Body of pancreas (tissue), 4 donors: ENCODE measurements at regions not wholly inside any gene's neighbourhood (a gene's known extent, or its start where the extent isn't known, plus 50 kb on each side); places are given as distances from the start of the nearest gene placed in this dataset.
A peak's percentile ranks its signal among the peaks of the same experiment; 100 is the strongest.

Experiments
- ATAC-seq: fragments of 150-250 bp; one replicate; pipeline ENCODE4 v1.9.1; 2016
- DNase-seq, 4 donors: peaks; one replicate each; pipeline ENCODE4 v3.0.0-alpha.2; 2019
- H3K27ac ChIP-seq, 4 donors: fragments of 200-600 bp; sonication (generic); 1 replicate in 3 of 4; 2 replicates in 1 of 4; pipeline versions ENCODE4 v1.5.1 to v1.6.1; 2016 to 2019; ENCODE audit warnings: mild to moderate bottlenecking in 1 of 4, mixed read lengths in 1 of 4, moderate library complexity in 1 of 4
- H3K27me3 ChIP-seq, 2 donors: fragments of 200-600 bp; sonication (generic); one replicate each; pipeline ENCODE4 v1.6.0; 2016; ENCODE audit warnings: mild to moderate bottlenecking in 1 of 2
- H3K36me3 ChIP-seq, 2 donors: fragments of 200-600 bp; sonication (generic); replicated peaks in 1 of 2; 2 replicates each; pipeline ENCODE4 v1.5.1; 2016; ENCODE audit warnings: low read depth in 2 of 2; ENCODE audit not compliant: insufficient read depth in 1 of 2
- H3K4me1 ChIP-seq: fragments of 200-600 bp; sonication (generic); one replicate; pipeline ENCODE4 v1.6.0; 2016
- H3K4me3 ChIP-seq, 2 donors: fragments of 200-600 bp; sonication (generic); 1 replicate in 1 of 2; 2 replicates in 1 of 2; pipeline ENCODE4 v1.5.1; 2016 to 2019
- H3K9me3 ChIP-seq, 3 donors: fragments of 200-600 bp; sonication (generic); 1 replicate in 2 of 3; 2 replicates in 1 of 3; pipeline ENCODE4 v1.5.1; 2016
- CTCF ChIP-seq, 7 experiments: fragments of 450-650 bp in 4 of 7; fragments of 200-600 bp in 3 of 7; sonication (generic) in 3 of 7; IDR thresholded peaks; one replicate each; pipeline ENCODE4 v1.5.1; 2016 to 2019; ENCODE audit warnings: antibody characterized with exemption in 7 of 7
- POLR2A ChIP-seq, 3 donors: fragments of 450-650 bp; IDR thresholded peaks; one replicate each; pipeline ENCODE4 v1.6.1; 2016; ENCODE audit warnings: antibody characterized with exemption in 3 of 3, mild to moderate bottlenecking in 2 of 3
- WGBS, 2 donors: methylation state at CpG; one replicate each; pipeline ENCODE4 v1.1.5; 2017; 5-methylcytosine and 5-hydroxymethylcytosine counted together
- intact Hi-C: fragments of 100-400 bp; cut with DNase I; formaldehyde crosslinking; loops from one replicate; pipeline ENCODE4 v1.15.1; 2023

GRCh38 chr11:96472085-96472484 is 82.3 kb downstream of the JRKL start:
- H3K4me1 ChIP-seq: no peaks in the 10 kb centered on the region
- H3K9me3 ChIP-seq: peaks cover 0 to 7% (median 0%) of the 10 kb centered on the region in 3 donors
- TF ChIP-seq CTCF (IDR thresholded peaks at IDR 0.05) (no peak), POLR2A (IDR thresholded peaks at IDR 0.05) (no peak)
- no peak for ATAC-seq
- no peak overlapping the region for H3K4me3 ChIP-seq
- no peaks in the 10 kb centered on the region for H3K27me3 ChIP-seq
- H3K36me3 ChIP-seq: no peaks in the 10 kb centered on the region
- DNase-seq: no peak
- intact Hi-C loops: no loop called here
- no peak overlapping the region for H3K27ac ChIP-seq
- WGBS, 2 donors: 53 to 71% methylated on average over 1 of the region's 1 CpG

- Histone ChIP-seq H3K36me3 (no peaks in the 10 kb centered on the region), H3K4me1 (no peaks in the 10 kb centered on the region), H3K4me3 (no peak overlapping the region), H3K27ac (no peak overlapping the region), H3K27me3 (no peaks in the 10 kb centered on the region), H3K9me3 (peaks cover 0 to 7% (median 0%) of the 10 kb centered on the region in 3 donors)
- ATAC-seq (no peak), DNase-seq (no peak)
- intact Hi-C loops: no loop called here
- 71 to 86% methylated on average over 1 of the region's 1 CpG for WGBS, 2 donors
- no peak for TF ChIP-seq POLR2A (IDR thresholded peaks at IDR 0.05)
- no peak for TF ChIP-seq CTCF (IDR thresholded peaks at IDR 0.05)
Measured at GRCh38 chr11:96474263-96474662, 84.5 kb downstream of the JRKL start.

DNA sequence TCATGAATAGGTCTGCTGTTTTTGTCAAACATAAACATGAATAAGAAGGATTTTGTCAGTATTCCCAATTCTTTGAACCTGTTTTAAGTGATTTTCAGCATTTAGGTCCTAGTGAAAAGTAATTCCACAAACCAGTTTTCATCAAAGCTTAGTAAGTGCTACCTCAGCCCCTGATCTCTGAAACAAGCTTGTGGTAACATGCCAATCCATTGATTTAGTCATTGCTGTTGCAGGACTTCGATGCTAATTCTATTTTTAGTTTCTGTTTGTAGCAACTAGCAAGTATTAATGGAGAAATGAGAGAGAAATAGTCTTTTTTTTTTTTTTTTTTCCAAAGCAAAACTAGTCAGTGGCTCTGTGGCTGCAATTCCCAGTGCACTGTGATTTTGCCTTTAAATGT is 91.4 kb downstream of the JRKL start:
- Histone ChIP-seq H3K4me3 (no peak overlapping the region), H3K36me3 (no peaks in the 10 kb centered on the region), H3K27ac (no peak overlapping the region), H3K9me3 (no peaks in the 10 kb centered on the region), H3K27me3 (no peaks in the 10 kb centered on the region), H3K4me1 (peaks cover 18% of the 10 kb centered on the region)
- DNase-seq: no peak
- TF ChIP-seq POLR2A (IDR thresholded peaks at IDR 0.05): no peak
- no peak for TF ChIP-seq CTCF (IDR thresholded peaks at IDR 0.05)
- 3 to 9% methylated on average over 1 of the region's 1 CpG for WGBS, 2 donors
- intact Hi-C loops: no loop called here
- ATAC-seq: no peak

DNA sequence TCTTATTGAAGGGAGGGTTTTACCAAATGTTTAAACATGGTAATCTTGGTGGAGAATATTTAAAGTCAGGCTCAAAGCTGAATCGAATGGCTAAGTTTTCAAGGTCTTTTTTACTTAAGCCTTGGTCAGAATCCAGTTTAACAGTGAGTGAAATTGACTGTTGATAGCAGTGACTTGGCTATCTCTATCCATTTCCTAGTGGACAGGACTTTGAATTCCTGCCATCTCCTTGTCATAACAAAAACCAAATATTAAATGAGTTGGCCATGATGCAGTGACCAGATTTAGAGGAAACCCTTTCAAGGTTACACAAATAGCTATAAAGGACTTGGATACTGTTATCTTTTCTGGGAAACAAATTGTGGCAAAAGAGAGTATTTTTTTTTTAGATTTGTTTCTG is 92.0 kb downstream of the JRKL start:
- 0 to 13% methylated on average over 1 of the region's 1 CpG for WGBS, 2 donors
- Histone ChIP-seq H3K9me3 (no peaks in the 10 kb centered on the region), H3K27ac (no peak overlapping the region), H3K4me1 (peaks cover 20% of the 10 kb centered on the region), H3K4me3 (no peak overlapping the region), H3K36me3 (no peaks in the 10 kb centered on the region), H3K27me3 (no peaks in the 10 kb centered on the region)
- peak; percentile 50 for ATAC-seq
- no peak for TF ChIP-seq POLR2A (IDR thresholded peaks at IDR 0.05)
- no peak for TF ChIP-seq CTCF (IDR thresholded peaks at IDR 0.05)
- intact Hi-C loops: no loop called here
- DNase-seq: no peak

DNA sequence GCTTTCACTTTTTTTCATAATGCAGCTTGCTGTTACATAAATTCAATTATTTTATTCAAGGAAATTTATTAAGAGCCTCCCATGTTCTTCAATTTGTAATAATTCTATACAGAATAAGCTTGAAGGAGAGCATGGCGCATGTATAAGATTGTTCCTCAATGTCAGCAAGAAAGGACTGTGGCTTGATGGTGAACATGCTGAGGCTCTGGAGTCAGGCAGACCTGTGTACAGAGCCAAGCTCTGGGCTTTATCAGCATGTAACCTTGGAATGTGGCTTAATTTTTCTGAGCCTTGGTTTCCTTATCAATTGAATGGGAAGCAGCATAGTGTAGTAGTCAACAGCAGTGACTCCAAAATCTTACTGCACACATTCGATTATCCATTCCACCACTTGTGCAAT is 92.4 kb downstream of the JRKL start:
- no peaks in the 10 kb centered on the region for H3K27me3 ChIP-seq
- intact Hi-C loops: no loop called here
- ATAC-seq: no peak
- H3K4me1 ChIP-seq: peaks cover 24% of the 10 kb centered on the region
- H3K4me3 ChIP-seq: no peak overlapping the region
- DNase-seq: no peak
- whole genome bisulfite sequencing, 2 donors: 79 to 82% methylated on average over 2 of the region's 2 CpGs
- H3K36me3 ChIP-seq: no peaks in the 10 kb centered on the region
- no peak for TF ChIP-seq CTCF (IDR thresholded peaks at IDR 0.05)
- TF ChIP-seq POLR2A (IDR thresholded peaks at IDR 0.05): no peak
- no peak overlapping the region for H3K27ac ChIP-seq
- no peaks in the 10 kb centered on the region for H3K9me3 ChIP-seq
